Smooth muscle cell (in vitro differentiated cells): ENCODE measurements at regions not wholly inside any gene's neighbourhood (a gene's known extent, or its start where the extent isn't known, plus 50 kb on each side); places are given as distances from the start of the nearest gene placed in this dataset.

ENCODE experiments used
- DNase-seq: peaks from one replicate; lab custom pipeline; 2025; ENCODE audit not compliant: unreplicated experiment; lab: John Stamatoyannopoulos, UW
- H2AFZ ChIP-seq: fragments of 200-600 bp; sonication (generic); 2 replicates; pipeline ENCODE4 v1.6.0; 2016; ENCODE audit warnings: antibody characterized with exemption, low read depth, mild to moderate bottlenecking
- H3F3A ChIP-seq: fragments of 200-600 bp; sonication (generic); 2 replicates; pipeline ENCODE4 v1.6.0; 2017; ENCODE audit warnings: antibody characterized with exemption, low read depth
- H3K27ac ChIP-seq: fragments of 200-600 bp; sonication (generic); 2 replicates; pipeline ENCODE4 v1.5.1; 2016; ENCODE audit warnings: low read depth, mild to moderate bottlenecking
- H3K27me3 ChIP-seq: fragments of 200-600 bp; sonication (generic); 2 replicates; pipeline ENCODE4 v1.6.1; 2016; ENCODE audit warnings: low read depth, mild to moderate bottlenecking
- H3K36me3 ChIP-seq: fragments of 200-600 bp; sonication (generic); 2 replicates; pipeline ENCODE4 v1.5.1; 2016; ENCODE audit warnings: low read depth
- H3K4me1 ChIP-seq: fragments of 200-600 bp; sonication (generic); 2 replicates; pipeline ENCODE4 v1.5.1; 2016; ENCODE audit warnings: low read depth
- H3K4me2 ChIP-seq: fragments of 200-600 bp; sonication (generic); 2 replicates; pipeline ENCODE4 v1.6.0; 2016; ENCODE audit warnings: mild to moderate bottlenecking
- H3K4me3 ChIP-seq: fragments of 200-600 bp; sonication (generic); 2 replicates; pipeline ENCODE4 v1.5.1; 2016; ENCODE audit warnings: mild to moderate bottlenecking
- H3K79me2 ChIP-seq: fragments of 200-600 bp; sonication (generic); 2 replicates; pipeline ENCODE4 v1.6.0; 2016; ENCODE audit warnings: low read depth, mild to moderate bottlenecking
- H3K9ac ChIP-seq: fragments of 200-600 bp; sonication (generic); 2 replicates; pipeline ENCODE4 v1.6.0; 2016; ENCODE audit warnings: low read depth
- H3K9me3 ChIP-seq: fragments of 200-600 bp; sonication (generic); replicated peaks from 2 replicates; pipeline ENCODE4 v1.5.1; 2016; ENCODE audit warnings: low read depth
- H4K20me1 ChIP-seq: fragments of 200-600 bp; sonication (generic); 2 replicates; pipeline ENCODE4 v1.6.0; 2016; ENCODE audit warnings: low read depth
- CTCF ChIP-seq: fragments of 200-600 bp; sonication (generic); IDR thresholded peaks from 2 replicates; pipeline ENCODE4 v1.5.1; 2017; ENCODE audit warnings: borderline replicate concordance, mild to moderate bottlenecking, antibody characterized with exemption; ENCODE audit not compliant: insufficient read depth, poor library complexity, severe bottlenecking
- WGBS: methylation state at CpG from one replicate; pipeline ENCODE4 v1.1.7; 2016; ENCODE audit warnings: low lambda C conversion rate; 5-methylcytosine and 5-hydroxymethylcytosine counted together

GRCh38 chr13:37460166-37460565 lies 138.4 kb downstream of the POSTN start:
- no peak overlapping the region for H3K27ac ChIP-seq
- no peaks in the 10 kb centered on the region for H3K79me2 ChIP-seq
- H3K4me3 ChIP-seq, result no peak overlapping the region
- H3F3A ChIP-seq, result no peaks in the 10 kb centered on the region
- no peaks in the 10 kb centered on the region for H3K27me3 ChIP-seq
- DNase-seq, result no peak
- H3K4me2 ChIP-seq, result no peak overlapping the region
- H2AFZ ChIP-seq, result no peak overlapping the region
- H3K36me3 ChIP-seq, result no peaks in the 10 kb centered on the region
- H4K20me1 ChIP-seq, result no peaks in the 10 kb centered on the region
- no peak overlapping the region for H3K9ac ChIP-seq
- no peaks in the 10 kb centered on the region for H3K9me3 ChIP-seq
- no peak for TF ChIP-seq CTCF
- peaks cover 4% of the 10 kb centered on the region for H3K4me1 ChIP-seq

- Histone ChIP-seq H3K4me1 (no peaks in the 10 kb centered on the region), H3K79me2 (no peaks in the 10 kb centered on the region), H3K27ac (no peak overlapping the region), H4K20me1 (no peaks in the 10 kb centered on the region), H2AFZ (no peak overlapping the region), H3K9me3 (no peaks in the 10 kb centered on the region), H3F3A (no peaks in the 10 kb centered on the region), H3K4me2 (no peak overlapping the region), H3K9ac (no peak overlapping the region), H3K27me3 (no peaks in the 10 kb centered on the region), H3K36me3 (no peaks in the 10 kb centered on the region), H3K4me3 (no peak overlapping the region)
- 94% methylated on average over 4 of the region's 4 CpGs for WGBS
- DNase-seq, result no peak
- TF ChIP-seq CTCF, result no peak
These were observed 141.0 kb downstream of the POSTN start for GRCh38 chr13:37457612-37458011.

GRCh38 chr13:37456506-37456905 lies 142.1 kb downstream of the POSTN start:
- no peaks in the 10 kb centered on the region for H3F3A ChIP-seq
- no peak for TF ChIP-seq CTCF
- DNase-seq, result no peak
- no peaks in the 10 kb centered on the region for H3K79me2 ChIP-seq
- H3K27me3 ChIP-seq, result no peaks in the 10 kb centered on the region
- H3K27ac ChIP-seq, result no peak overlapping the region
- 73% methylated on average over 4 of the region's 4 CpGs for WGBS
- no peaks in the 10 kb centered on the region for H3K9me3 ChIP-seq
- no peaks in the 10 kb centered on the region for H3K4me1 ChIP-seq
- H4K20me1 ChIP-seq, result no peaks in the 10 kb centered on the region
- H3K9ac ChIP-seq, result no peak overlapping the region
- no peaks in the 10 kb centered on the region for H3K36me3 ChIP-seq
- H3K4me3 ChIP-seq, result no peak overlapping the region
- no peak overlapping the region for H2AFZ ChIP-seq
- no peak overlapping the region for H3K4me2 ChIP-seq

- H3K4me3 ChIP-seq, result no peak overlapping the region
- TF ChIP-seq CTCF, result no peak
- H3K9ac ChIP-seq, result no peak overlapping the region
- H3K4me1 ChIP-seq, result no peaks in the 10 kb centered on the region
- H3K27me3 ChIP-seq, result no peaks in the 10 kb centered on the region
- no peaks in the 10 kb centered on the region for H3K9me3 ChIP-seq
- no peaks in the 10 kb centered on the region for H3K36me3 ChIP-seq
- no peak for DNase-seq
- 95% methylated on average over 1 of the region's 1 CpG for WGBS
- no peaks in the 10 kb centered on the region for H3K79me2 ChIP-seq
- H3K4me2 ChIP-seq, result no peak overlapping the region
- no peak overlapping the region for H3K27ac ChIP-seq
- no peaks in the 10 kb centered on the region for H3F3A ChIP-seq
- H2AFZ ChIP-seq, result no peak overlapping the region
- H4K20me1 ChIP-seq, result no peaks in the 10 kb centered on the region
These were observed 142.5 kb downstream of the POSTN start for GRCh38 chr13:37456041-37456440.
